Panc1 (cell line): ENCODE measurements at regions not wholly inside any gene's neighbourhood (a gene's known extent, or its start where the extent isn't known, plus 50 kb on each side); places are given as distances from the start of the nearest gene placed in this dataset.

Experiments
- ATAC-seq: fragments of 200-7000 bp; cut with Tn5 transposase; 2 replicates; pipeline ENCODE4 v1.9.1; 2020; ENCODE audit warnings: mild to moderate bottlenecking, moderate library complexity
- BruUV-seq: library from RNA; stranded (reverse); fragments of 400-500 nt; replicated peaks from 2 replicates; lab custom pipeline; 2021; lab: Mats Ljungman, UMichigan
- CTCF ChIA-PET: fragments of 300-600 bp; sonication (Branson Sonifier 250); formaldehyde crosslinking; loops from one replicate; lab custom pipeline; 2022; ENCODE audit warnings: antibody characterized with exemption; lab: Charles Lee
- POLR2A ChIA-PET: fragments of 300-600 bp; sonication (Branson Sonifier 250); formaldehyde crosslinking; loops from one replicate; lab custom pipeline; 2022; ENCODE audit warnings: antibody characterized with exemption; lab: Charles Lee
- DNase-seq: peaks from one replicate; pipeline ENCODE4 v3.0.0-alpha.2; 2010; ENCODE audit warnings: low read depth, low spot score
- H3K27ac ChIP-seq: 2 replicates; pipeline ENCODE4 v1.5.1; 2011; ENCODE audit warnings: mild to moderate bottlenecking, low read length, inconsistent platforms
- H3K27me3 ChIP-seq: fragments of 200-500 bp; sonication (Bioruptor generic); 2 replicates; pipeline ENCODE4 v1.6.0; 2014; ENCODE audit warnings: low read length, inconsistent platforms; ENCODE audit not compliant: control insufficient read depth, insufficient read depth
- H3K36me3 ChIP-seq: fragments of 200-500 bp; sonication (Bioruptor generic); 2 replicates; pipeline ENCODE4 v1.5.1; 2014; ENCODE audit warnings: inconsistent platforms, mild to moderate bottlenecking, low read length, moderate library complexity; ENCODE audit not compliant: control insufficient read depth, insufficient read depth
- H3K4me1 ChIP-seq: 2 replicates; pipeline ENCODE4 v1.5.1; 2011; ENCODE audit warnings: inconsistent platforms, mild to moderate bottlenecking, low read length, moderate library complexity; ENCODE audit not compliant: control insufficient read depth, insufficient read depth
- H3K4me3 ChIP-seq, 2 experiments: 2 replicates each; pipeline ENCODE4 v1.5.1; 2011 to 2012; ENCODE audit warnings: low read depth in 2 of 2, low read length in 2 of 2, mild to moderate bottlenecking in 2 of 2, inconsistent platforms in 1 of 2, moderate library complexity in 1 of 2
- H3K9me3 ChIP-seq: fragments of 200-500 bp; sonication (Bioruptor generic); 2 replicates; pipeline ENCODE4 v1.5.1; 2014; ENCODE audit warnings: low read depth, mild to moderate bottlenecking, inconsistent platforms, low read length, moderate library complexity; ENCODE audit not compliant: control insufficient read depth, insufficient read depth
- POLR2AphosphoS5 ChIP-seq: IDR thresholded peaks from 2 replicates; pipeline ENCODE4 v1.6.1; 2012; ENCODE audit warnings: mild to moderate bottlenecking, low read depth, low read length, moderate library complexity
- SIN3A ChIP-seq: IDR thresholded peaks from 2 replicates; pipeline ENCODE4 v1.6.1; 2012; ENCODE audit warnings: low read depth, mild to moderate bottlenecking, low read length, moderate library complexity, borderline replicate concordance; ENCODE audit not compliant: insufficient read depth
- TCF7L2 ChIP-seq: IDR thresholded peaks from 2 replicates; pipeline ENCODE4 v1.6.1; 2011; ENCODE audit warnings: mild to moderate bottlenecking, low read depth, low read length, inconsistent platforms
- in situ Hi-C: cut with HindIII; loops from 2 replicates; pipeline ENCODE4 v1.10.0; 2016; ENCODE audit warnings: low sequenced_read_pairs, low pct_unique_long_range_greater_than_20kb
- intact Hi-C: fragments of 100-400 bp; cut with micrococcal nuclease; formaldehyde crosslinking; loops from one replicate; pipeline ENCODE4 v1.10.0; 2022; ENCODE audit not compliant: unreplicated experiment
- TF ChIP-seq, protein P1 (sequence below), 2 experiments: IDR thresholded peaks; 2 replicates each; pipeline ENCODE4 v1.6.1; 2011 to 2012; ENCODE audit warnings: low read depth in 2 of 2, control low read depth in 1 of 2, low read length in 1 of 2, mild to moderate bottlenecking in 1 of 2, moderate library complexity in 1 of 2; ENCODE audit not compliant: insufficient read depth in 1 of 2
- TF ChIP-seq, protein P2 (sequence below): fragments of 450-650 bp; IDR thresholded peaks from 2 replicates; pipeline ENCODE4 v1.5.1; 2017; ENCODE audit warnings: mild to moderate bottlenecking

DNA sequence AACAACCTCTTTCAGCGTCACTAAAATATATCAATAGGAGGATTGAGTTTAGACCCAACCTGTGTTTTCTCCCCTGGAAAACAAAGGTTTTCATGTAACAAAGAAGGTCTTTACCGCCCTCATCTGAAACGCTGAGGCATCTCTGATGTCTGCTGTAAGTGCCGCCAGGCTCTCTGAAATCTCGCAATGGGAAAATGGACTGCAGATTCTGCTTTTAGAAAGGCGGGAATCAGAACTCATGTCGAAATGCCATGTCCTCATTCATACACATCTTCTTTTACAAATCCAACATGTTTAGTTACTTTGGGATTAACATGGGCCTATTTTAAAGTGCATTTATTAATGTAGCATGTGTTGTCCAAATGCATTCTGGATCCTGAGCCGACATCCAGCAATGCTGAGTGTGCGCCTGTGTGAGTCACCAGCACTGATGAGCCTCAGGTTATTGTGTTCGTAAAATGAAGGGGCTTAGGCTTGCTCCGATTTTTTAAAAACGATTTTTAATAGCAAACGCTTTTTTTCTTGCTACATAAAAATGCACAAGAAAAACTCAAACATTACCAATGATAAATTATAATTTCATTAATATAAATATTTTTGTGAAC lies 51.9 kb upstream of the PLEKHG4B start:
- no peaks in the 10 kb centered on the region for H3K9me3 ChIP-seq
- no peak overlapping the region for H3K4me3 ChIP-seq
- intact Hi-C loops (no loop called here), in situ Hi-C loops (no loop called here)
- H3K27me3 ChIP-seq = peaks cover 2% of the 10 kb centered on the region; the same call in 1 of the 2 replicates
- no peak overlapping the region for H3K27ac ChIP-seq
- ATAC-seq = no peak
- no TSS peak for BruUV-seq
- DNase-seq = no peak
- POLR2A ChIA-PET = no interaction called here
- TF ChIP-seq, protein P1, sequence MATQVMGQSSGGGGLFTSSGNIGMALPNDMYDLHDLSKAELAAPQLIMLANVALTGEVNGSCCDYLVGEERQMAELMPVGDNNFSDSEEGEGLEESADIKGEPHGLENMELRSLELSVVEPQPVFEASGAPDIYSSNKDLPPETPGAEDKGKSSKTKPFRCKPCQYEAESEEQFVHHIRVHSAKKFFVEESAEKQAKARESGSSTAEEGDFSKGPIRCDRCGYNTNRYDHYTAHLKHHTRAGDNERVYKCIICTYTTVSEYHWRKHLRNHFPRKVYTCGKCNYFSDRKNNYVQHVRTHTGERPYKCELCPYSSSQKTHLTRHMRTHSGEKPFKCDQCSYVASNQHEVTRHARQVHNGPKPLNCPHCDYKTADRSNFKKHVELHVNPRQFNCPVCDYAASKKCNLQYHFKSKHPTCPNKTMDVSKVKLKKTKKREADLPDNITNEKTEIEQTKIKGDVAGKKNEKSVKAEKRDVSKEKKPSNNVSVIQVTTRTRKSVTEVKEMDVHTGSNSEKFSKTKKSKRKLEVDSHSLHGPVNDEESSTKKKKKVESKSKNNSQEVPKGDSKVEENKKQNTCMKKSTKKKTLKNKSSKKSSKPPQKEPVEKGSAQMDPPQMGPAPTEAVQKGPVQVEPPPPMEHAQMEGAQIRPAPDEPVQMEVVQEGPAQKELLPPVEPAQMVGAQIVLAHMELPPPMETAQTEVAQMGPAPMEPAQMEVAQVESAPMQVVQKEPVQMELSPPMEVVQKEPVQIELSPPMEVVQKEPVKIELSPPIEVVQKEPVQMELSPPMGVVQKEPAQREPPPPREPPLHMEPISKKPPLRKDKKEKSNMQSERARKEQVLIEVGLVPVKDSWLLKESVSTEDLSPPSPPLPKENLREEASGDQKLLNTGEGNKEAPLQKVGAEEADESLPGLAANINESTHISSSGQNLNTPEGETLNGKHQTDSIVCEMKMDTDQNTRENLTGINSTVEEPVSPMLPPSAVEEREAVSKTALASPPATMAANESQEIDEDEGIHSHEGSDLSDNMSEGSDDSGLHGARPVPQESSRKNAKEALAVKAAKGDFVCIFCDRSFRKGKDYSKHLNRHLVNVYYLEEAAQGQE (IDR thresholded peaks at IDR 0.05; ENCODE audit: insufficient read depth in 1 of 2, low read depth in 2 of 2, low read length in 1 of 2) = no peak
- no peak for TF ChIP-seq SIN3A
- TF ChIP-seq TCF7L2 = no peak
- TF ChIP-seq POLR2AphosphoS5 = no peak
- TF ChIP-seq, protein P2, sequence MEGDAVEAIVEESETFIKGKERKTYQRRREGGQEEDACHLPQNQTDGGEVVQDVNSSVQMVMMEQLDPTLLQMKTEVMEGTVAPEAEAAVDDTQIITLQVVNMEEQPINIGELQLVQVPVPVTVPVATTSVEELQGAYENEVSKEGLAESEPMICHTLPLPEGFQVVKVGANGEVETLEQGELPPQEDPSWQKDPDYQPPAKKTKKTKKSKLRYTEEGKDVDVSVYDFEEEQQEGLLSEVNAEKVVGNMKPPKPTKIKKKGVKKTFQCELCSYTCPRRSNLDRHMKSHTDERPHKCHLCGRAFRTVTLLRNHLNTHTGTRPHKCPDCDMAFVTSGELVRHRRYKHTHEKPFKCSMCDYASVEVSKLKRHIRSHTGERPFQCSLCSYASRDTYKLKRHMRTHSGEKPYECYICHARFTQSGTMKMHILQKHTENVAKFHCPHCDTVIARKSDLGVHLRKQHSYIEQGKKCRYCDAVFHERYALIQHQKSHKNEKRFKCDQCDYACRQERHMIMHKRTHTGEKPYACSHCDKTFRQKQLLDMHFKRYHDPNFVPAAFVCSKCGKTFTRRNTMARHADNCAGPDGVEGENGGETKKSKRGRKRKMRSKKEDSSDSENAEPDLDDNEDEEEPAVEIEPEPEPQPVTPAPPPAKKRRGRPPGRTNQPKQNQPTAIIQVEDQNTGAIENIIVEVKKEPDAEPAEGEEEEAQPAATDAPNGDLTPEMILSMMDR = no peak
- CTCF ChIA-PET = no interaction called here
- H3K4me1 ChIP-seq = no peaks in the 10 kb centered on the region
- H3K36me3 ChIP-seq = no peaks in the 10 kb centered on the region
